Activated gamma-delta T cell (primary cell): ENCODE measurements at regions not wholly inside any gene's neighbourhood (a gene's known extent, or its start where the extent isn't known, plus 50 kb on each side); places are given as distances from the start of the nearest gene placed in this dataset.
"Not testable (repeated sequence)": the region's sequence is repeated elsewhere in the genome, so short reads cannot be mapped to it uniquely, and the experiment has no call there.

Experiments
- DNase-seq: peaks from one replicate; lab custom pipeline; 2025; lab: John Stamatoyannopoulos, UW

DNA sequence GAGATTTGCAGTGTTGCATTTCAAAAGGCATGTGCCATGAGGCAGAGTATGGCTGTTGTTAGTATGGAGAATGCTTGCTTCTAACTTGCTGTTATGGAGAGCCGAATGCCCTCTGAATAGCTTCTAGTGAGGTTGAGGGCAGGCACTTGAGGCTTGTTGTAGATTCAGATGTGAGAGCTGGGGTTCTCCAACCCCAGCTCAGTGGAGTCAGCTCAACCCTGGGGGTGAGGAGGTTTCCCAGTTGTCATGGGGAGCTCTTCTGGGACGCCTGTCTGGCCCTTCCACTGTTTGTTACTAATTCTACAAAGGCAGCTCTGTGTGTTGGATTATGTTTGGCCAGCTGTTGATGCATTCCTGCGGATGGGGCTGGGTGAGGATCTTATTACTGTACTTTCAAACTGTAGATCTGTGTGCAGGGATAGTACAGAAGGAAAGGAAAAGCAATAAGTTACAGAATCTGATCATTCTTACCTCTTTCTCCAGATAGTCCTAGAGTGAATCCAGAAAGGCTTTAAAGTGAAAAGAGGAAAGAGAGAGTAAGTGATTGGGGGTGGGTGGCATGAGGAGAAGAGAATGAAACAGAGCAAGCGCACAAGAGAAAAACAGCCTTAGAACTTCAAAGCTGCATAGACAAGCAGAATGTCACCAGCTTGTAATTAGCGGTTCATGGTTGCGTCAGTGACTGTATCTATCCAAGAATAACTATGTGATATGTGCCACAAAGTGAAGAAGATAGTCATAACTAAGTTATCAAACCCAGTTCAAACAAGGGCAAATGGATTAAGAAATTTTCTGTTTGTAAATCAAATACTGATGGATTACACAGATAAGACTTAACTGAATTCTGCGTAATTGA, 148.7 kb downstream of the PRL start:
- DNase-seq: no peak

DNA sequence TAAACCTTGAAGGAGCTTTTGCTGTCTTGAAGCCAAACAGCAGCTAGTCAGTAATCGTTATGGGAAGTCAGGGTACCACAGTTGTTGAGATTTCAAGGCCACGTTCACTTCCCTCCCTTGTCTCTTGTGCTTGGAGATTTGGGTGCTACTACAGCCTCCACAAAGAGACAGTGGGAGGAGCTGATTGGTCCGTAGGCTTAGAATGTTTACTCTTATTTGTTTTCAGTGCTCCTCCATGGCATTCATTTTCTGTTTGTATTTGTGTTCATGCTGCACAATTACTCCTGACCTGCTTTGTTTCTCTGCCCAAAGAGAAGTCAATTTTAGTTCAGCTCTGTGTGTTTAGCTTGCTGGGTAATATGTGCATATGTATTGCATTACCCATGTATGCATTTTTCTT, 147.7 kb downstream of the PRL start:
- DNase-seq: no peak

DNA sequence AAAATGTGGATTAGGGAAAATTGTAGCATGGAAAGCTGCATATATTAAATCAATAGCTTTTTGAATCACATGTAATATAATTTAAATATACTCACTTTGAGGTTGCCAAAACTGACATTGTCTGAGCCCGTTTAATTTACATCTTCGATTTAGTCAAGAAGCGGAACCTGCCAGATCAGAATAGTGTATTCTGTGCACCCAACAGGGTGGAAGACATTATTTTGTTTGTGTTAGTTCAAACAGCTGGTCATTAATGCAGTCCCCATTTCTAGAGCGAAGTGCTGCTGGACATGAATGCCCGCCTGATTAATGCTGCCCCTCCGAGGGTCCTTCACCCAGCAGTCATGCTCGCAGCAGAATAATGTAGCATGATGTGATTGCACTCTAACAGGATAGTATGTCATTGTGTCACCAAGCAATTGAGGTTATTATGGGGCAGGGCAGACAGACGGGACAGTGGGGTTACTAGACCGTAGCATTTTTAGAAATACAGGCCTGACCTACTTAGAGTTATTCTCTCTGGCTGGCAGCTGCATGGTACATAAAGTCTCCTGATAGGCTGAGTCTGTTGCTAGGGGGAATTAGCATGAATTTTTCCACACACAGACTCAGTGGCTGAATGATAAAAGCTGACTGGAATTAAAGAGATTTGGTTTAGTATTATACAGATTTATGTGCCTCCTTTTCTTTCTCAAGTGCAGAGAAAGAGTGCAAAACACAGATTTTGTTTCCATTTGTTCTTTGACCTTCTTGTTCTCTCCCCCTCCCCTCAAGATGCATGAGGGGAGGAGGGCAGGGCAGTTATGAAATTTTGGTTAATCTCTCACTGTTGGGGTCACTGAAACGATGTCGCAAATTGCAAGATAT, 147.1 kb downstream of the PRL start:
- no peak for DNase-seq

DNA sequence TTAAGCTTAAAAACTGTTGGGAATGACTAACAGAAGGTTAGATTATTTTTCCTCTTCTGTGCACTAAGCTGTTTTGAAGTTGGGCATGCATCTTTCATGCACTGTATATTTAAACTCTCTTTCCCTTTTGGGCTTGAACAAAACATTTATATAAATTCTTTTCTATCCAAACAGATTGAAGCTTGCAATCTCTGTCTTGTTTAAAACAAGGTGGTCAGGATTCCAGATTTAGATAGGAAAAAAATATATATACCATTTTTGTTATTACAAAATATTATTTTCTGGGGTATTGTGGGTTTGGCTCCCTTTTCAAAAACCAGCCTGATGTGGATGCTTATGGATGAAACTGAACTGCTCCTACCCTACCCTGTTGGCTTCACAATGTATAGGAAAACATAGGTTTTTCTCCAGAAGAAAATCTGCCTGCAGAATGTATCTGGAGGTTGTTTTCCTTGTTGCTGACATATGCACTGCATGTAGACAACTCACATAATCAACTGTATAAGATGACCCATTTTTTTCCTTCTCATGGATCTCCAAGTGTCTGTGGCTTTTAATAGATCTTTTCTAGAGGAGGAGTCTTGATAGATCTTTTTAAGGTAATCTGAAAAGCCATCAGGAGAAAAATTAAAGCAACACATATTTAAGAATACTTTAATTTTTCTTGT, 146.3 kb downstream of the PRL start:
- no peak for DNase-seq

DNA sequence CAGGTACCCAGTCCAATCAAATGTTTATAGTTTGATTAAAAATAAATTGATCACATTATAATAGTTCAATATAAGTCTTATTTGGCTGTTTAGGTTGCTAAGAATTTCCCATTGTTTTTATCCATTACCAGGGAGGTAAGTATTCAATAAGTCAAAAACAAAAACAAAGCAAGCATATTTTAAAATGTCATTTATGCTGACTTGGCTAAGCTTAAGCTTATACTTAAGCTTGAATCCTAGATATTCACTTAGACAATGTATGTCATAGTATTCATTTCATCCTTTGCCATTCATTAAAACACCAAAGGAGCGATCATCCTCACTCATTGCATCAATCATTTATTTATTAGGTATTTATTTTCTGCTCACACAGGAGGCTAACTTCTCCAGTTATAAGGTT, 144.9 kb downstream of the PRL start:
- no peak for DNase-seq

DNA sequence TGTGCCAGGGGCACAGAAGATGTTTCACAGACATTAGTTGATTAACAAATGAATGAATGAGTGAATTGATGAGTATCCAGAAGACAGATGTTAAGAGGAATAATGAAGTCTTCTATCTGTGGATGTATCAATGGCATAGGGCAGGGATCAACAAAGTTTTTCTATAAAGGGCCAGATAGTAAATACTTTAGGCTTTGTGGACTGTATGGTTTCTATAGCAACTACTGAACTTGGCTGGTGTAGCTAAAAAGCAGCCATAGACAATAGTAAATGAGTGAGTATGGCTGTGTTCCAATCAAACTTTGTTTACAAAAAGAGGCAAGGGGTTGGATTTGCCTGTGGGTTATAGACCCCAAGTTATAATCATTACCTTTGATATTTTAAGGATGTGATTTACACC, 144.0 kb downstream of the PRL start:
- no peak for DNase-seq

DNA sequence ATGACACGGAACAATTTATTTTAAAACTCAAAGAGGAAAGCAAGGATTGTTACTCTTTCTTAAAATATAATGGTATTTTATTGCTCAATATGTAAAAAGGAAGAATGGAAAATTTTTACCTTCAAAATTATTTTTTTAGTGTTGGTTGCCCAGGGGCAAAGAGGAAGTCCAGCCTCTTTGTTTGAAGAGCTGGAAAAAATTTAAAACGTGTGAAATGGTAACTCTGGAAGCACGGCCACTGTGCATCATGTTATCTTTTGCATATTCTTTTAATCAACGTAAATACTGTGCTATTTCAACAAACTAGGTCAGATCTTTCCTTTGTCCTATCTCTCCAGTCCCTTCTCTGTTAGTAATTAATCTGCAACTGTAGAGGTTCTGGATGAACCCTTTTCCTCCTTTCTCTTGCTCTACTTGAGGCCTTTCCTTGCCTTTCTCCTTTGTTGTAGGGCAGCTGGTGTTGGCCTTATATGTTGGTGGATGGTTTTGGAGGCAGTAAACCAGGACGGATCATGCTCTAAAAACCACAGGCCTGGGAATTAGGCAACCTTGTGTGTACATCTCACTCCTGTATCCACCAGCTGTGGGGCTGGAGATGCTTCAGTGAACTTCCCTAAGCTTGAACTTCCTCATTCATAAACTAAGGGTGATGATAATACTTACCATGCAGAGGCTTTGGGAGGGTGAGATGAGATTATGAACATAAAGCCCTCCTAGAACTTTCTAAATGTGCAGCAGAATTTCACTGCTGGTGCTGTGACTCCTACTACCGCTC, 143.3 kb downstream of the PRL start:
- no peak for DNase-seq

DNA sequence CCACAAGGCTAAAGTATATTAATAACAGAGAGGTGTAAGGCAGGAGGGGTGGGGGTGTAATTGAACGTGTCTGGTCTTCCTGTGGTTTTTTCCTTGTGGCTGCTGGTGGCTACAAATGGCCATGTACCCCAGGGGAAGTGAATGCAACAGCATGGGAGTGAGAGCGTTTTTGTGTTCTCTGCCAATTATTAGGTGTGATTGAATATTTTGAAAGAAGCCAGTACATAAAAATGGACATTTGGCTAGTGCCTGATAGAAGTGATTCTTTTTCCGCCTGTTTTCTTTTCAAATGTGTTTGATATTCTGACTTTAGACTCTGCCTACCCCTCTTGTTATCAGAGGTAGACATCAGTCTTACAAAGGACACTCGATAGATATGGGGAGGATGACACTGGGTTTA, 141.3 kb downstream of the PRL start:
- no peak for DNase-seq

DNA sequence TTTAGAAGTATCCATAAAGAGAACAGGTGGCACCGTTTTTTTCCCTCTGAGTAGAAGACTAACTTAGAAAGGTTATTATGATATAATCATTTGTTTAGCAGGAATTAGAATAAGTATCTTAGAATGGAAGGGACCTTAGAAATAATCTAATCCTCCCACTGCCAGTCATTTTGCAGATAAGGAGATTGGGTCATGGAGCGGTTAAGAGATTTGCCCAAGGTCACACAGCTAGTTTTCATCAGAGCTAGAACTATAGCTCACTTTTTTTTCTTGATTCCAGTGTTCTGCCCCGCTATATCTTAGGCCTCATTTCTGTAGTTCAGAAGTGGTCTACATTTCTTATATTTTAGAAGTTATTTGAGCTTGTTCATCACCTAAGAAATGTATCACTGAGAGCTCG, 139.6 kb downstream of the PRL start:
- DNase-seq: no peak

DNA sequence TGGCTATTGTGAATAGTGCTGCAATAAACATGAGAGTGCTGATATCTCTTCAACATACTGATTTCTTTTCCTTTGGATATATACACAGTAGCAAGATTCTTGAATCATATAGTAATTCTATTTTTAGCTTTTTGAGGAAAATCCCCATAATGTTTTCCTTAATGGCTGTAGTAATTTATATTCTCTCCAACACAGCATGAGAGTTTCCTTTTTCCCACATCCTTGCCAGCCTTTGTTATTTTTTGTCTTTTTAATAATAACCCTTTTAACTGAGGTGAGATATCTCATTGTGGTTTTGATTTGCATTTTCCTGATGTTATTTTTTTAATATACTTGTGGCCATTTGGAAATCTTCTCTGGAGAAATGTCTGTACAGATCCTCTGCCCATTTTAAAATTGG, 132.6 kb downstream of the PRL start:
- DNase-seq: no peak

DNA sequence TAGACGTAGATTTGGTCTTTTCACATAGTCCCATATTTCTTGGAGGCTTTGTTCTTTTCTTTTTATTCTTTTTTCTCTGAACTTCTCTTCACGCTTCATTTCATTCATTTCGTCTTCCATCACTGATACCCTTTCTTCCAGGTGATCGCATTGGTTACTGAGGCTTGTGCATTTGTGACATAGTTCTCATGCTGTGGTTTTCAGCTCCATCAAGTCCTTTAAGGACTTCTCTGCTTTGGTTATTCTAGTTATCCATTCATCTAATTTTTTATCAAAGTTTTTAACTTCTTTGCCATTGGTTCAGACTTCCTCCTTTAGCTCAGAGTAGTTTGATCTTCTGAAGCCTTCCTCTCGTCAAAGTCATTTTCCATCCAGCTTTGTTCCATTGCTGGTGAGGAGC, 125.8 kb downstream of the PRL start:
- not testable (repeated sequence) for DNase-seq

DNA sequence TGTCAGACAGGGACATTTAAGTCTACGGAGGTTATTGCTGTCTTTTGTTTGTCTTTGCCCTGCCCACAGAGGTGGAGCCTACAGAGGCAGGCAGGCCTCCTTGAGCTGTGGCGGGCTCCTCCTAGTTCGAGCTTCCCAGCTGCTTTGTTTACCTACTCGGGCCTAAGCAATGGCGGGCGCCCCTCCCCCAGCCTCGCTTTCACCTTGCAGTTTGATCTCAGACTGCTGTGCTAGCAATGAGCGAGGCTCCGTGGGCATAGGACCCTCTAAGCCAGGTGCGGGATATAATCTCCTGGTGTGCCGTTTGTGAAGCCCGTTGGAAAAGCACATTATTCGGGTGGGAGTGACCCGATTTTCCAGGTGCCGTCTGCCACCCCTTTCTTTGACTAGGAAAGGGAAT, 125.0 kb downstream of the PRL start:
- not testable (repeated sequence) for DNase-seq

DNA sequence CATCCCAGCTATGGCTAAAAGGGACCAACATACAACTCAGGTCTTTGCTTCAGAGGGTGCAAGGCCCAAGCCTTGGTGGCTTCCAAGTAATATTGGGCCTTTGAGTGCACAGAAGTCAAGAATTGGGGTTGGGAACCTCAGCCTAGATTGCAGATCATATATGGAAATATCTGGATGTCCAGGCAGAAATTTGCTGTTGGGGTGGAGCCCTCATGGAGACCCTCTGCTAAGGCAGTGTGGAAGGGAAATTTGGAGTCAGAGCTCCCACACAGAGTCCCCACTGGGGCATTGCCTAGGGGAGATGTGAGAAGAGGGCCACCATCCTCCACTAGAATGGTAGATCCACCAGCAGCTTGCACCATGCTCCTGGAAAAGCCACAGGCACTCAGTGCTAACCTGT, 123.5 kb downstream of the PRL start:
- DNase-seq: no peak

DNA sequence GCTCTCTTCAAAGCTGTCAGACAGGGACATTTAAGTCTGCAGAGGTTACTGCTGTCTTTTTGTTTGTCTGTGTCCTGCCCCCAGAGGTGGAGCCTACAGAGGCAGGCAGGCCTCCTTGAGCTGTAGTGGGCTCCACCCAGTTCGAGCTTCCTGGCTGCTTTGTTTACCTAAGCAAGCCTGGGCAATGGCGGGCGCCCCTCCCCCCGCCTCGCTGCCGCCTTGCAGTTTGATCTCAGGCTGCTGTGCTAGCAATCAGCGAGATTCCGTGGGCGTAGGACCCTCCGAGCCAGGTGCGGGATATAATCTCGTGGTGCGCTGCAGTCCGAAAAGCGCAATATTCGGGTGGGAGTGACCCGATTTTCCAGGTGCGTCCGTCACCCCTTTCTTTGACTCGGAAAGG, 116.6 kb downstream of the PRL start:
- DNase-seq: not testable (repeated sequence)

DNA sequence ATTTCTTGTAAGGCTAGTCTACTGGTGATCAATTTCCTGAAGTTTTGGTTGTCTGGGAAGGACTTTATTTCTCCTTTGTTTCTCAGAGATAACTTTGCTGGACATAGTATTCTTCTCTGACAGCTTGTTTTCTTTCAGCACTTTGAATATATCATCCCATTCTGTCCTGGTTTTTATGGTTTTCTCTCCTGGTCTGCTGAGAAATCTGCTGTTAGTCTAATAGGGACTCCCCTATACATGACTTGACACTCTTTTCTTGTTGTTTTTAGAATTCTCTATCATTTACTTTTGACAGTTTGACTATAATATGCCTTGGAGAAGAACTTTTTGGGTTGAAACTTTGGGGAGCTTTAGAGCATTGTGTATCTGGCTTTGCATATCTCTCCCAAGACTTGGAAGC, 112.5 kb downstream of the PRL start:
- DNase-seq: no peak

DNA sequence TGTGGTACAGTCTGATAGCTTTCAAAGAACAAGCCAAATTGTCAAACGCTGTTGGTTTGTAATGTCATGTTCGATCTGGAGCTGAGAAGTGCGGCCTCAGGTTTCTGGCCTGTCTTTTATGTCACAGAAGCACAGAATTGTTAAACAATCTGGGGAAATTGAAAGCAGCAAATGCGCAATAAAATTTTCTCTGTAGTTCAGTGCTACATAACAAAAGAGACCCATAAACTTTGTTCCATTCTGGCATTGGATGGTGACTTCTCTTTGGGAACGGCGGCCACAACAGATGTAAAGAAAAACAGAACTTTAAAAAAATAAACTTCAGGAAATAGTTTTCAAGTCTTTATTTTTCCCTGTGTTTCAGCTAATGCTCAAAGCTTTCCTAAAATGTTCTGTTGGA, 106.9 kb downstream of the PRL start:
- no peak for DNase-seq

DNA sequence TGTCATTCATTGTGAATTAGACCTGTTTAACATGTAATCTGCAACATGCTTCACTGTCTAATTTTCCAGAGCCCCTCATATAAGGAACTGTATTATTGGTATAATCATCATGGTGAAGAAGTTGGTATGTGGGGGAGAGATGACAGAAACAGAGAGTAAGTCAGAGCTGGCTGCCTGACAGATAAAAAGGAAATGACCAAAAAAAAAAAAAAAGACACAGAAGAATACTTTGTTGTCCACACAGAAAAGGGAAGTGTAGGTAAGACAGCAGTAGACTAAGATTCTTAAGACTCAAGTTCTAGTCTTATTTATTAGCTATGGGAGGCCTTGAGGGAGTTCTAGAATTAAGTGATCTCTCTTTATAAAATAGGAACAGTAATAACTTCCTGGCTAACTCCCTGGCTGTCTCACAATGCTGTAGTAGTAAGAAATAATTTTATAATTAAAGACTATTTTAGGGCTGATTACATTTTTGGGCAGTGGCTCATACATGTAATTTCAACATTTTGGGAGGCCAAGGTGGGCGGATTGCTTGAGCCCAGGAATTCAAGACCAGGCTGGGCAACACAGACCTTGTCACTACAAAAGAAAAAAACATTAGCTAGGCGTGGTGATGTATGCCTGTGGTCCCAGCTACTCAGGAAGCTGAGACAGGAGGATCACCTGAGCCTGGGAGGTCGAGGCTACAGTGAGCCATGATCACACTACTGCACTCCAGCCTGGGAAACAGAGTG, 102.5 kb downstream of the PRL start:
- DNase-seq: no peak

DNA sequence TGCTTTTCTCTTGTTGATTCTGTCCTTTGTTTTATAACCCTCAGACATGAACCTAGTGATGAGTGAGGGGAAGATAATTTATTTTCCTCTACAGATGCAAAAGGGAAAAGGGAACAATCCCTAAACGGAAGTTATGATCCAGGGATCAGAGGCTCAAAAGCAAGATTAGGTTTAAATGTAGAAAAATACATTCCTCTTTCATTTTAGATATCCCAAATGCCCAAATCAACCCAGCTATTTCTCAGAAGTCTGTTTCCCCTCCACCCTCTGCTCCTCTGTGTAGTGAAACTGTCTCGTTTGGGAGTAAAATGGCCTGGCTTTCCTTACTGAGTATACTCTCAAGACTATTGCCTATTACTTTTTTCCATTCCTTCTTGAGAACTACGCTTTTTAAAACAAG, 97.1 kb downstream of the PRL start:
- no peak for DNase-seq

DNA sequence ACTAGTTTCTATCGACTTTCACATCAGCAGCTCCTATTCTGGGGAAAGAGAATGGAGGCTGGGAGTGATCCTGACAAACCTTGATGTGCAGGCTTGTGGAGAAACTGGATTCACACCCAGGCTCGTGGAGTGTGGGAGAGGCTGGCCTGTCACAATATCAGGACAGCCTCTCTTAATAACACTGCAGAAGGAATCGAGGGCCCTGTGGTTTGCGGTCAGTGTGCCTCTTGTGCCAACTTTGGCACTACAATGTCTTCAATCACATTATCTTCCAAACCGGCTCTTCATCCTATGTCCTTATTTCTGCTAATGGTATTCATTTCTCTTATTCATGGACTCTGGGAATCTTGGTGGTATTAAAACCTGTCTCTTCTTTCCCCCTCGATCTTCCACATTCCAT, 92.7 kb downstream of the PRL start:
- DNase-seq: no peak

DNA sequence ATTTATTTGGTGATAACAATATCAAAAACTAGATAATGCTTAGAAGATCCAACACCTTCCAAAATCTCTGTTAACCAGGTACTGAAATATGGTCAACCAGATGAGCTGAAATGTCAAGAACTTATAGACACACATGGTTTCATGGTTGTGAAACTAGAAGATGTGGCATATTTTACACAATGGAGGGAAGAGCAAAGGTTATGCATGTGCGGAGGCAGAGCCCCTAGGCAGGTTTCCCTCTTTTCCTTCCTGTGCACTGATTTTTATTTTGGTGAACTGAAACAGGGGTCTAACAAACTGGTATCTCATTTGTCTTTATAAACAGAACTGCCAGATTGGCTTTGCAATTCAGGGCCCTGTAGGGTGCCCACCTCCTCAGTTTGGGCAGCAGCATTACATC, 91.6 kb downstream of the PRL start:
- DNase-seq: no peak

DNA sequence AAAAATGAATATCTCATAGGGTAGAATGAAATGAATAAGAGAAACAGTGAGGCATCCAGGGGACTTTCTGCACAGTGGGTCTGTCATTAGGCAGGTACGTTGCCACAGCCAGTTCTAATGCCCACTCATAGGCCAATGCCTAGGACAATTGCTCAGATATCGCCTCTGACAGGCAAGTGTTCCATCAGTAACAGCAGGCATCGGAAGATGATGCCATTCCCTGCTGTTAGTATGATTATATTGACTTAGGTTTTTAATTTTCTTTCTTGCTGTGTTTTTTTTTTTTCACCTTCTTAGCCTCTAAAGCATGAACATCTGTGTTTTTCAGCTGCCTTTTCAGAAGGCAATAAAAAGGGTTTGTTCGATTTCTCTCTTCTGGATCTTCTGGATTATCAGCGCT, 90.7 kb downstream of the PRL start:
- DNase-seq: no peak
